Vagina (tissue), 2 donors: ENCODE measurements at regions not wholly inside any gene's neighbourhood (a gene's known extent, or its start where the extent isn't known, plus 50 kb on each side); places are given as distances from the start of the nearest gene placed in this dataset.

Source experiments
- CTCF ChIP-seq, 3 experiments: fragments of 450-650 bp in 2 of 3; fragments of 200-600 bp in 1 of 3; sonication (generic) in 1 of 3; IDR thresholded peaks; one replicate each; pipeline ENCODE4 v1.5.1; 2017 to 2019; ENCODE audit warnings: antibody characterized with exemption in 3 of 3, mild to moderate bottlenecking in 2 of 3, moderate library complexity in 2 of 3
- POLR2A ChIP-seq, 2 donors: fragments of 450-650 bp; IDR thresholded peaks; one replicate each; pipeline ENCODE4 v1.6.1; 2017; ENCODE audit warnings: antibody characterized with exemption in 2 of 2, mild to moderate bottlenecking in 2 of 2, moderate library complexity in 2 of 2

GRCh38 chr2:118315606-118316005 is 227.3 kb downstream of the INSIG2 start:
- no peak for TF ChIP-seq CTCF (IDR thresholded peaks at IDR 0.05)
- TF ChIP-seq POLR2A (IDR thresholded peaks at IDR 0.05), result no peak
